ENCODE measurements at regions not wholly inside any gene's neighbourhood (a gene's known extent, or its start where the extent isn't known, plus 50 kb on each side); places are given as distances from the start of the nearest gene placed in this dataset.

DNA sequence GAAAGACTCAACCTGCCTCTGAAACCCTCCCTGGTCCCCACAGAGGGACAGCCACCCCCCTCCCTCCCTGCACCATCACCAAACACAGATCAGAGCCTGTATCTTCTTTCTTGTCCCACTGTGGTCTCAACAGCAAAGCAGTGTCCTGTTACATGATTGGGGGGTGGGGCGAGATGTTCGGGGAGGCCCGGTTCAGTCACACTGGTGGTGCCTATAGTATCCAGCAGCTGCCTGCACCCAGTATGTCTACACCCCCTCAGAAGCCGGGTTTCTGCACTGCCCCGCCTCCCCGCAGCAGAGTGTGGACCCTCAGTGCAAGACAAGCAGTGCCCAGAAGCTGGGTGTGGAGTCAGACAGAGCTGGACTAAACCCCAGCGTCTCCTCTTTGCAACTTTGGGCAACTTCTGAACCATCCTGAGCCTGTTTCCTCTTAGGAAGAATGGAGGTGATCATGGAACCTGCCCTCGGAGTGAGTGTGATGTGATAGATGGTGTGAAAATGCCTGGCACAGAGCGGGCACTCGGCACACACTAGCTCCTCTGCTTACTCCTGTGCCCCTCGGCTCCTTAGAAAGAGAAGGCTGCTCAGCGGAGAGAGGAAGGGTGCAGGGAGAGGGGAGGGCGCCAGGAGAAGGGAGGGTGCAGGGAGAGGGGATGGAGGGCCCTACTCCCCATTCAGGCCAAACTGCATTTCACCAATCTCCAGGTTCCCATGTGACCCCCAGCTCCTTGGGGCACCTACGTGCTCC is 84.0 kb upstream of the TNRC6C start:
- intact Hi-C loops (cut with DNase I) = no loop called here
- WGBS = 95% methylated on average over 5 of the region's 14 CpGs

DNA sequence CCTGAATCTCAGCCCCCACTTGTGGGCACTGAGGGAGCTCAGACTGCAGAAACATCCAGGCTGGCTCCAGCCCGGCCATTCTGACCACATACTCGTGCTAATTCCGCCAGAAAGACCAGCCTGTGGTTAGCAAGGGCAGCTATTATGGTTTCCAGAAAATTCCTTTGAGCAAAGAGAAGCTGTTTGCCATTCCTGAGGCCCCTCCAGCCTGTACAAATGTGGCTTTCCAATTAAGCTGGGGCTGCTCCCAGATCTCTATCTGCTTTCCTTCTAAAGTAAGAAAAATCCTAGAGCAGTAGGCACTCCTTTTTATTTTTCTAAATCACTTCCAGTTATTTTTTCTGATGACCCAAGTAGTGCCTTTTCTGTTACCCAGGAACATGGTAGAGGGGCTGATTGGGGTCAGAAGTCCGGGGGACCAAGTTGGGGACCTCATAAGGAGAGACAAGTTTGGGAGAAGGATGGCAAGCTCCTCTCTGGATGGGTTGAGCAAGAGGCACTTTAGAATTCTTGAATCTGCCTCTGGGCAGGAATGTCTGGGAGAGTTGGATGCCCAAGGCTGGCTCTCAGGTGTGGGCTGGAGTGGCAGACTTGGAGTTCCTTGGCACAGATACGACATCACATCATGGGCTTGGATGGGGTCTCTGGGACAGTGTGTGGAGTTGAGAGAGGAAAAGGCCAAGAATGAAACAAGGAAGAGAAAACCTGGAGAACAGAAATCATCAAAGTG is 83.3 kb upstream of the TNRC6C start:
- no peak for TF ChIP-seq POLR2A (IDR thresholded peaks at IDR 0.05; ENCODE audit: low read depth)
- TF ChIP-seq POLR2AphosphoS5 (IDR thresholded peaks at IDR 0.05) = no peak
- TF ChIP-seq EP300 (IDR thresholded peaks at IDR 0.05) = no peak
- TF ChIP-seq, protein P1, sequence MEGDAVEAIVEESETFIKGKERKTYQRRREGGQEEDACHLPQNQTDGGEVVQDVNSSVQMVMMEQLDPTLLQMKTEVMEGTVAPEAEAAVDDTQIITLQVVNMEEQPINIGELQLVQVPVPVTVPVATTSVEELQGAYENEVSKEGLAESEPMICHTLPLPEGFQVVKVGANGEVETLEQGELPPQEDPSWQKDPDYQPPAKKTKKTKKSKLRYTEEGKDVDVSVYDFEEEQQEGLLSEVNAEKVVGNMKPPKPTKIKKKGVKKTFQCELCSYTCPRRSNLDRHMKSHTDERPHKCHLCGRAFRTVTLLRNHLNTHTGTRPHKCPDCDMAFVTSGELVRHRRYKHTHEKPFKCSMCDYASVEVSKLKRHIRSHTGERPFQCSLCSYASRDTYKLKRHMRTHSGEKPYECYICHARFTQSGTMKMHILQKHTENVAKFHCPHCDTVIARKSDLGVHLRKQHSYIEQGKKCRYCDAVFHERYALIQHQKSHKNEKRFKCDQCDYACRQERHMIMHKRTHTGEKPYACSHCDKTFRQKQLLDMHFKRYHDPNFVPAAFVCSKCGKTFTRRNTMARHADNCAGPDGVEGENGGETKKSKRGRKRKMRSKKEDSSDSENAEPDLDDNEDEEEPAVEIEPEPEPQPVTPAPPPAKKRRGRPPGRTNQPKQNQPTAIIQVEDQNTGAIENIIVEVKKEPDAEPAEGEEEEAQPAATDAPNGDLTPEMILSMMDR (IDR thresholded peaks at IDR 0.05) = no peak
- WGBS = 72% methylated on average over 4 of the region's 5 CpGs
- DNase-seq (ENCODE audit: extremely low spot score) = no peak
- Histone ChIP-seq H3K4me3 (no peak overlapping the region), H3K36me3 (no peaks in the 10 kb centered on the region), H3K27me3 (peaks cover 0 to 8% (median 0%) of the 10 kb centered on the region in 4 donors), H3K4me1 (peaks cover 0 to 2% (median under 1%) of the 10 kb centered on the region in 4 donors), H3K27ac (replicated peaks in 1 of 4) (no peak overlapping the region), H3K9me3 (peaks cover 0 to 10% (median 8%) of the 10 kb centered on the region in 4 donors)
- intact Hi-C loops (cut with DNase I) = no loop called here

More for the DNA sequence above, 84.0 kb upstream of the TNRC6C start:
- no peaks in the 10 kb centered on the region for H3K36me3 ChIP-seq
- peaks cover 0 to 10% (median 8%) of the 10 kb centered on the region in 4 donors for H3K9me3 ChIP-seq
- H3K27me3 ChIP-seq = peaks cover 0 to 8% (median 0%) of the 10 kb centered on the region in 4 donors
- TF ChIP-seq EP300 (IDR thresholded peaks at IDR 0.05) (no peak), POLR2AphosphoS5 (IDR thresholded peaks at IDR 0.05) (no peak), POLR2A (IDR thresholded peaks at IDR 0.05; ENCODE audit: low read depth) (no peak)
- TF ChIP-seq, protein P1 (IDR thresholded peaks at IDR 0.05) = no peak
- no peak overlapping the region for H3K27ac ChIP-seq (replicated peaks in 1 of 4)
- DNase-seq (ENCODE audit: extremely low spot score) = no peak
- no peaks in the 10 kb centered on the region for H3K4me1 ChIP-seq
- H3K4me3 ChIP-seq = no peak overlapping the region

- WGBS = 79% methylated on average over 2 of the region's 2 CpGs
- no peak overlapping the region for H3K27ac ChIP-seq (replicated peaks in 1 of 4)
- intact Hi-C loops (cut with DNase I) = no loop called here
- H3K9me3 ChIP-seq = peaks cover 0 to 10% (median 8%) of the 10 kb centered on the region in 4 donors
- H3K36me3 ChIP-seq = no peaks in the 10 kb centered on the region
- peaks cover 7 to 10% (median 8%) of the 10 kb centered on the region in 4 donors for H3K4me1 ChIP-seq
- no peak for DNase-seq (ENCODE audit: extremely low spot score)
- TF ChIP-seq POLR2A (IDR thresholded peaks at IDR 0.05; ENCODE audit: low read depth) (no peak), POLR2AphosphoS5 (IDR thresholded peaks at IDR 0.05) (no peak), EP300 (IDR thresholded peaks at IDR 0.05) (no peak)
- TF ChIP-seq, protein P1 (IDR thresholded peaks at IDR 0.05) = no peak
- H3K4me3 ChIP-seq = no peak overlapping the region
- H3K27me3 ChIP-seq = peaks cover 0 to 8% (median 0%) of the 10 kb centered on the region in 4 donors
Measured at GRCh38 chr17:77875881-77876509, 82.5 kb upstream of the TNRC6C start.

GRCh38 chr17:77877036-77877435 is 81.5 kb upstream of the TNRC6C start:
- no peak for DNase-seq (ENCODE audit: extremely low spot score)
- Histone ChIP-seq H3K36me3 (no peaks in the 10 kb centered on the region), H3K4me3 (no peak overlapping the region), H3K27ac (replicated peaks in 1 of 4) (no peak overlapping the region), H3K4me1 (peaks cover 17 to 20% (median 18%) of the 10 kb centered on the region in 4 donors), H3K27me3 (peaks cover 0 to 8% (median 0%) of the 10 kb centered on the region in 4 donors), H3K9me3 (peaks cover 0 to 10% (median 8%) of the 10 kb centered on the region in 4 donors)
- intact Hi-C loops (cut with DNase I) = no loop called here
- TF ChIP-seq, protein P1 (IDR thresholded peaks at IDR 0.05) = no peak
- TF ChIP-seq EP300 (IDR thresholded peaks at IDR 0.05) (no peak), POLR2AphosphoS5 (IDR thresholded peaks at IDR 0.05) (no peak), POLR2A (IDR thresholded peaks at IDR 0.05; ENCODE audit: low read depth) (no peak)
- 82% methylated on average over 3 of the region's 3 CpGs for WGBS
